ENCODE measurements at regions not wholly inside any gene's neighbourhood (a gene's known extent, or its start where the extent isn't known, plus 50 kb on each side); places are given as distances from the start of the nearest gene placed in this dataset.

GRCh38 chr2:150095361-150096095, 391.9 kb downstream of the RND3 start:
- no peak for TF ChIP-seq CTCF (IDR thresholded peaks at IDR 0.05; ENCODE audit: low read length)
- no peak for TF ChIP-seq EZH2 (IDR thresholded peaks at IDR 0.05; ENCODE audit: borderline replicate concordance, low read length)
- Histone ChIP-seq H3K4me2 (ENCODE audit: low read length) (no peak overlapping the region), H3K9me2 (ENCODE audit: low read depth, low read length) (no peaks in the 10 kb centered on the region), H3K4me3 (ENCODE audit: low read depth, low read length, poor library complexity, severe bottlenecking) (no peak overlapping the region), H4K20me1 (ENCODE audit: insufficient read depth, low read length) (no peaks in the 10 kb centered on the region), H3K4me1 (ENCODE audit: insufficient read depth, low read length, severe bottlenecking) (no peaks in the 10 kb centered on the region), H3K79me2 (ENCODE audit: insufficient read depth, low read length) (no peaks in the 10 kb centered on the region), H3K36me3 (ENCODE audit: insufficient read depth, low read length) (no peaks in the 10 kb centered on the region), H3K9me3 (ENCODE audit: low read length) (no peaks in the 10 kb centered on the region), H3F3A (ENCODE audit: insufficient read depth, low read length) (no peaks in the 10 kb centered on the region), H3K9ac (ENCODE audit: low read length) (no peak overlapping the region), H2AFZ (ENCODE audit: low read length) (no peak overlapping the region), H3K27me3 (ENCODE audit: insufficient read depth, low read length) (no peaks in the 10 kb centered on the region), H3K27ac (ENCODE audit: low read depth, low read length, poor library complexity, severe bottlenecking) (no peak overlapping the region)

- H2AFZ ChIP-seq (ENCODE audit: low read length) = no peak overlapping the region
- no peaks in the 10 kb centered on the region for H4K20me1 ChIP-seq (ENCODE audit: insufficient read depth, low read length)
- H3K9me2 ChIP-seq (ENCODE audit: low read depth, low read length) = no peaks in the 10 kb centered on the region
- no peaks in the 10 kb centered on the region for H3F3A ChIP-seq (ENCODE audit: insufficient read depth, low read length)
- no peaks in the 10 kb centered on the region for H3K36me3 ChIP-seq (ENCODE audit: insufficient read depth, low read length)
- H3K27ac ChIP-seq (ENCODE audit: low read depth, low read length, poor library complexity, severe bottlenecking) = no peak overlapping the region
- H3K9me3 ChIP-seq (ENCODE audit: low read length) = no peaks in the 10 kb centered on the region
- H3K4me3 ChIP-seq (ENCODE audit: low read depth, low read length, poor library complexity, severe bottlenecking) = no peak overlapping the region
- H3K27me3 ChIP-seq (ENCODE audit: insufficient read depth, low read length) = no peaks in the 10 kb centered on the region
- TF ChIP-seq EZH2 (IDR thresholded peaks at IDR 0.05; ENCODE audit: borderline replicate concordance, low read length) (no peak), CTCF (IDR thresholded peaks at IDR 0.05; ENCODE audit: low read length) (no peak)
- no peak overlapping the region for H3K4me2 ChIP-seq (ENCODE audit: low read length)
- no peaks in the 10 kb centered on the region for H3K4me1 ChIP-seq (ENCODE audit: insufficient read depth, low read length, severe bottlenecking)
- H3K79me2 ChIP-seq (ENCODE audit: insufficient read depth, low read length) = no peaks in the 10 kb centered on the region
- H3K9ac ChIP-seq (ENCODE audit: low read length) = no peak overlapping the region
Measured at GRCh38 chr2:150091846-150092245, 395.6 kb downstream of the RND3 start.

GRCh38 chr2:150090031-150090430, 397.4 kb downstream of the RND3 start:
- Histone ChIP-seq H3K27ac (ENCODE audit: low read depth, low read length, poor library complexity, severe bottlenecking) (no peak overlapping the region), H3K9me3 (ENCODE audit: low read length) (no peaks in the 10 kb centered on the region), H3K9ac (ENCODE audit: low read length) (no peak overlapping the region), H3K27me3 (ENCODE audit: insufficient read depth, low read length) (no peaks in the 10 kb centered on the region), H3K36me3 (ENCODE audit: insufficient read depth, low read length) (no peaks in the 10 kb centered on the region), H3K79me2 (ENCODE audit: insufficient read depth, low read length) (no peaks in the 10 kb centered on the region), H3K9me2 (ENCODE audit: low read depth, low read length) (no peaks in the 10 kb centered on the region; the same call in 1 of the 2 replicates), H3K4me1 (ENCODE audit: insufficient read depth, low read length, severe bottlenecking) (no peaks in the 10 kb centered on the region), H3F3A (ENCODE audit: insufficient read depth, low read length) (no peaks in the 10 kb centered on the region), H2AFZ (ENCODE audit: low read length) (no peak overlapping the region), H3K4me3 (ENCODE audit: low read depth, low read length, poor library complexity, severe bottlenecking) (no peak overlapping the region), H4K20me1 (ENCODE audit: insufficient read depth, low read length) (no peaks in the 10 kb centered on the region), H3K4me2 (ENCODE audit: low read length) (no peak overlapping the region)
- TF ChIP-seq CTCF (IDR thresholded peaks at IDR 0.05; ENCODE audit: low read length) = no peak
- no peak for TF ChIP-seq EZH2 (IDR thresholded peaks at IDR 0.05; ENCODE audit: borderline replicate concordance, low read length)
